Endometrium (tissue), 2 donors: ENCODE measurements at regions not wholly inside any gene's neighbourhood (a gene's known extent, or its start where the extent isn't known, plus 50 kb on each side); places are given as distances from the start of the nearest gene placed in this dataset.
"Not testable (repeated sequence)": the region's sequence is repeated elsewhere in the genome, so short reads cannot be mapped to it uniquely, and the experiment has no call there.

ENCODE experiments used
- FAIRE-seq: peaks from 2 replicates; lab custom pipeline; 2012; peaks lifted over from hg19 to GRCh38; lab: Jason Lieb, UNC
- donor health status: control.
- donor health status: control.

DNA sequence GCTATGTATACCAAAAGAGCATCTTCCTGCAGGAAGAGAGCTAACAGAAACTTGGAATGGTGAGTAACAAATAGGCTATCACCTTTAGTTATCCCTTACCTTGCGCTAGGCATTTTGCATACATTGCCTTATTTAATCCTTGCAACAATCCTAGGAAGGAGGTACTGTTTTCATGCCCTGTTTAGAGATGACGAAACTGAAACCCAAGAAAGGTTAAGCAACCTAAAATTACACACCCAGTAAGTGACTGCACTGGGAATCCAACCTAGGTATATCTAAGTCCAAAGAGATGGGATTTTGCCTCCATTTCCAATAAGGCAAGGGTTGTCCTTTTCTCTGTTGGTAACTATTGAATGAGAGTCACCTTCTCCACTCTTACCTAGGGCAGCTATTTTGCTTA lies 144.5 kb downstream of the TM2D1 start:
- FAIRE-seq: no peak

DNA sequence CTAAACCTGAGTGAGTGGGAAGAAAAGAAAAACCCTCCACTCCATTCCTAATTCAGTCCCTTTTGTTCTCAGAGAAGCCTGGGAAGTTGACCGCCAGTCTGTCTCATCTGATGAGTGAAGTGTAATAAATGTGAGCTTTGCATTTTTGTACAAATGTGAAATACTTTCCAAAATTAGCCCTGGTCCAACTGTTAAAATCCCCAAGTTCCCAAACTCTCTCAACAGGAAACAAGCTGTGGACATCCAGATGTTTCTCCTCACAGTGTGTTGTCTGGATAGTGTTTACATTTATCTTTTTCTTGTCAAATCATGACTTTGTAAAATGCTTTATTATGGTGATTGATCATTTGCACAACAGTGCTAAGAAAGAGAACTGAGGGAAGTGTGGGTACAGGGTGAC lies 145.1 kb downstream of the TM2D1 start:
- FAIRE-seq: no peak

- FAIRE-seq: no peak
These were observed 152.9 kb downstream of the TM2D1 start for GRCh38 chr1:61572046-61572445.

- FAIRE-seq: no peak
These were observed 154.8 kb downstream of the TM2D1 start for GRCh38 chr1:61570191-61570590.

DNA sequence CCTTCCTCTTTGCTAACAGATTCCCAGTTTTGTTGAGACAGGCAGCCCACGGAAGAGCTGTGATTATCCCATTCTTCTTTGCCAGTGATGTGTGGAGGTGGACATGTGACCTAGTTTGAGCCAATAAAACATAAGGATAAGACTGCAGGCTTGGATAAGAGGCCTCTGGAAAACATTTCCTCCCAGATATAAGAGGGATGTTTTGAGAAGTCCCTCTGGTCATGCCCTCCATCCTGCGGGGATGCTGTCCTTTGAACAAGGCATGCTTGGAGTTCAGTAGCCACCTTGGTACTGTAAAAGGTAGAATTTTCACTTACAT lies 155.7 kb downstream of the TM2D1 start:
- no peak for FAIRE-seq

GRCh38 chr1:61568460-61569302 lies 156.3 kb downstream of the TM2D1 start:
- no peak for FAIRE-seq

- no peak for FAIRE-seq
These were observed 158.8 kb downstream of the TM2D1 start for GRCh38 chr1:61566177-61566576.

- no peak for FAIRE-seq
These were observed 161.3 kb downstream of the TM2D1 start for GRCh38 chr1:61563611-61564010.

GRCh38 chr1:61561666-61562065 lies 163.3 kb downstream of the TM2D1 start:
- FAIRE-seq: no peak

- no peak for FAIRE-seq
These were observed 164.6 kb downstream of the TM2D1 start for GRCh38 chr1:61560385-61560784.

DNA sequence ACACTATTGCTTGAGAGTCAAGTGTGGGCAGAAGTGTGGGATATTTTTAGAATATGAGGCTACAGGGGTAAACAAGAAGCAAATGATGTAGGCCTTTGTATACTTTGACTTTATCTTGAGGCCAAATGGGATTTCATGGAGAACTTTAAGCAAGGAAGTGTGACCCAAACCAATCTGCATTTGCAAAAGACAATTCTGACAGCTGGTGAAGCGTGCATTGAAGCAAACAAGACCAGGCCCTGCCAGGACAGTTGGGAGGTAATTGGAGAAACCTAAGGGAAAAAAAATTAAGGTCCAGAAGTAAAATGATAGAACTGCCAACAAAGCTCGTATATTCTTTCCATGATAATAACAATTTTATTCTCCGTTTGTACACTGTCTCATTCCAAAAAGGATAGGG lies 168.3 kb downstream of the TM2D1 start:
- no peak for FAIRE-seq

- no peak for FAIRE-seq
These were observed 172.2 kb downstream of the TM2D1 start for GRCh38 chr1:61552630-61553305.

- FAIRE-seq: not testable (repeated sequence)
These were observed 177.6 kb downstream of the TM2D1 start for GRCh38 chr1:61547302-61547701.

GRCh38 chr1:61544870-61545269 lies 180.1 kb downstream of the TM2D1 start:
- not testable (repeated sequence) for FAIRE-seq

- FAIRE-seq: not testable (repeated sequence)
These were observed 181.4 kb downstream of the TM2D1 start for GRCh38 chr1:61543498-61543897.

- FAIRE-seq: no peak
These were observed 185.1 kb downstream of the TM2D1 start for GRCh38 chr1:61539720-61540462.

DNA sequence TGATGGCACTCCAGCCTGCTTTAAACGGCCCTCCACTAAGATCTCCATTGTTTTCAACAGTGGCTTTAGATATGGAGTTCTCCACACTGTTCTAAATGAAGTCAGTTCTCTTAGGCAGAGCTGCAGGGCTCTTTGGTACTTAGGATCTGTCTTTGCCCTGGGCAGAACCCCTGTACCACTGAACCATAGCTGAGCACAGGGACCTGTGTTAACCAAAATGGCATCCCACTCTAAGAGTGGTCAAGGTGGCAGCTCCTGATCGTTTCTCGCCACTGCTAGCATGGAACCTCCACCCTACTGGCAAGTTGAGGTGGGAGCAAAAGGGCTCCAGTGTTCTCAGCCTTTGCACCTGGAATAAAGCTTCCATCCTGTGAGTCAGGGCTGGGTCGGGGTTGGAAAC lies 186.7 kb downstream of the TM2D1 start:
- FAIRE-seq: no peak

DNA sequence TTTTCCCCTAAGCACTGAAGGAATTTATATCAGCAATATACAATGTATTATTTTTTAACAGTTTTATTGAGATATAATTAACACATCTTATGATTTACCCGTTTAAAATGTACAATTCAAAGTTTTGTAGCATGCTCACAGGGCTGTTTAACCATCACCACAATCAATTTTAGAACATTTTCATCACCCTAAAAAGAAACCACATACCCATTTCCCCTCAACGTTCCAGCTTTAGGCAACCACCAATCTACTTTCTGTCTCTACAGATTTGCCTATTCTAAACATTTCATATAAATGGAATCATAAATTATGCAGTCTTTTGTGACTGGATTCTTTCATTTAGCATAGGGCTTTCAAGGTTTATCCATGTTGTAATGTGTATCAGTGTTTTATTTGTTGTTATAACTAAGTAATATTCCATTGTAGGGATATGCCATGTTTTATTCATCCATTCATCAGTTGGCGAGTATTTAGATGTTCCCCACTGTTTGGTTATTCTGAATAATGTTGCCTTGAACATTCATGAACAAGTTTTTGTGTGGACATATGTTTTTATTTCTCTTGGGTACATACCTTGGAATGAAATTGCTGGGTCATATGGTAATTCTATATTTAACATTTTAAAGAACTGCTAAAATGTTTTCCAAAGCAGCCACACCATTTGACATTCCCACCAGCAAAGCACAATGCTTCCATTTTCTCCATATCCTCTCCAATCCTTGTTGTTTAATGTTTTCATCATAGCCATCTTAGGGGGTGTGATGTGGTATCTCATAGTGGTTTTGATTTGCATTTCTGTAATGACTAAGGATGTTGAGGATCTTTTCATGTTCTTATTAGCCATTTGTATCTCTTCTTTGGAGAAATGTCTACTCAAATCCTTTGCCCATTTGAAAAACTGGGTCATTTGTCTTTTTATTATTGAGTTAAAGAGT lies 188.5 kb downstream of the TM2D1 start:
- FAIRE-seq: no peak

- FAIRE-seq: no peak
These were observed 190.1 kb downstream of the TM2D1 start for GRCh38 chr1:61534847-61535246.

GRCh38 chr1:61533546-61533945 lies 191.4 kb downstream of the TM2D1 start:
- no peak for FAIRE-seq

- FAIRE-seq: no peak
These were observed 193.2 kb downstream of the TM2D1 start for GRCh38 chr1:61531716-61532115.
